Astrocyte (in vitro differentiated cells and primary cell): ENCODE measurements at regions not wholly inside any gene's neighbourhood (a gene's known extent, or its start where the extent isn't known, plus 50 kb on each side); places are given as distances from the start of the nearest gene placed in this dataset.

ENCODE experiments used
- DNase-seq: peaks from one replicate; pipeline ENCODE4 v3.0.0-alpha.2; 2010; ENCODE audit warnings: low read depth
- FAIRE-seq: peaks from 2 replicates; lab custom pipeline; 2011; peaks lifted over from hg19 to GRCh38; lab: Jason Lieb, UNC
- H2AFZ ChIP-seq: 2 replicates; pipeline ENCODE4 v1.6.0; 2012; ENCODE audit warnings: low read depth, low read length, inconsistent platforms
- H3K27ac ChIP-seq: 2 replicates; pipeline ENCODE4 v1.5.1; 2011; ENCODE audit warnings: low read depth, low read length, inconsistent platforms
- H3K27me3 ChIP-seq: 2 replicates; pipeline ENCODE4 v1.6.0; 2011; ENCODE audit warnings: low read length, inconsistent platforms; ENCODE audit not compliant: insufficient read depth
- H3K36me3 ChIP-seq: 2 replicates; pipeline ENCODE4 v1.5.1; 2011; ENCODE audit warnings: low read length, inconsistent platforms; ENCODE audit not compliant: insufficient read depth
- H3K4me1 ChIP-seq: 2 replicates; pipeline ENCODE4 v1.5.1; 2011; ENCODE audit warnings: low read length, inconsistent platforms; ENCODE audit not compliant: insufficient read depth
- H3K4me2 ChIP-seq: 2 replicates; pipeline ENCODE4 v1.6.0; 2012; ENCODE audit warnings: low read length, inconsistent platforms
- H3K4me3 ChIP-seq: 2 replicates; pipeline ENCODE4 v1.5.1; 2011; ENCODE audit warnings: low read depth, mild to moderate bottlenecking, low read length, inconsistent platforms; ENCODE audit not compliant: insufficient read depth
- H3K79me2 ChIP-seq: 2 replicates; pipeline ENCODE4 v1.6.0; 2012; ENCODE audit warnings: mild to moderate bottlenecking, low read length, inconsistent platforms; ENCODE audit not compliant: insufficient read depth
- H3K9ac ChIP-seq: 2 replicates; pipeline ENCODE4 v1.6.0; 2012; ENCODE audit warnings: mild to moderate bottlenecking, low read length, inconsistent platforms
- H3K9me3 ChIP-seq: 2 replicates; pipeline ENCODE4 v1.5.1; 2012; ENCODE audit warnings: low read depth, mild to moderate bottlenecking, low read length, inconsistent platforms; ENCODE audit not compliant: insufficient read depth
- H4K20me1 ChIP-seq: 2 replicates; pipeline ENCODE4 v1.6.0; 2012; ENCODE audit warnings: low read length, inconsistent platforms; ENCODE audit not compliant: insufficient read depth
- H3K27ac Mint-ChIP-seq: one replicate; pipeline ENCODE4 v1.8.0; 2021; ENCODE audit warnings: mild to moderate bottlenecking, mixed read lengths; ENCODE audit not compliant: unreplicated experiment
- H3K27me3 Mint-ChIP-seq: one replicate; pipeline ENCODE4 v1.8.0; 2021; ENCODE audit warnings: low read depth, mixed read lengths; ENCODE audit not compliant: unreplicated experiment
- H3K36me3 Mint-ChIP-seq: one replicate; pipeline ENCODE4 v1.8.0; 2021; ENCODE audit warnings: low read depth, mixed read lengths; ENCODE audit not compliant: unreplicated experiment
- H3K4me1 Mint-ChIP-seq: one replicate; pipeline ENCODE4 v1.8.0; 2021; ENCODE audit warnings: low read depth, mixed read lengths; ENCODE audit not compliant: unreplicated experiment
- H3K4me3 Mint-ChIP-seq: one replicate; pipeline ENCODE4 v1.8.0; 2021; ENCODE audit warnings: mild to moderate bottlenecking, moderate library complexity, mixed read lengths; ENCODE audit not compliant: unreplicated experiment
- H3K9me3 Mint-ChIP-seq: one replicate; pipeline ENCODE4 v1.8.0; 2021; ENCODE audit warnings: mild to moderate bottlenecking, mixed read lengths; ENCODE audit not compliant: unreplicated experiment
- EZH2 ChIP-seq: IDR thresholded peaks from 2 replicates; pipeline ENCODE4 v1.6.1; 2012; ENCODE audit warnings: mild to moderate bottlenecking, low read length, inconsistent platforms; ENCODE audit not compliant: insufficient read depth
- TF ChIP-seq, protein P1 (sequence below): IDR thresholded peaks from 2 replicates; pipeline ENCODE4 v1.5.1; 2011; ENCODE audit warnings: low read depth, mild to moderate bottlenecking, inconsistent platforms, low read length, moderate library complexity; ENCODE audit not compliant: insufficient read depth

DNA sequence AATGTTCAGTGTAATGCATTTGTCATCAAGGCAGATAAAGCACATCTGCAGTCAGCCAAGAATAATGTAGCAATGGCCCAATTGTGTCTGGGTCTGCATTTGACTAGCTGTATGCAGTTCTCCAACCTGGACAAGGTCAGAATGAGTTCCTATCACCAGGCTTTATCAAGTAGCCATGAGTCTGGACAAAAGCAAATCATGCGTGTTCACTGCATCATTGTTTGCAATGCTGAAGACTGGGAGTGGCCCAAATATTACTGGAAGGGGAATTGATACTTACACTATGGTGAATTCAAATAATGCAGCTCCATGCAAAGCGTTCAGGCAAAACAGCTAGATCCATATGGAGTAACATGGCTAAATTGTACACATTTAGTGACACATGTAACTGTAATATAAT lies 250.9 kb downstream of the TOX3 start:
- H2AFZ ChIP-seq: no peak overlapping the region
- no peak for DNase-seq
- H3K79me2 ChIP-seq: no peaks in the 10 kb centered on the region
- no peak overlapping the region for H3K9ac ChIP-seq
- TF ChIP-seq EZH2: no peak
- TF ChIP-seq, protein P1, sequence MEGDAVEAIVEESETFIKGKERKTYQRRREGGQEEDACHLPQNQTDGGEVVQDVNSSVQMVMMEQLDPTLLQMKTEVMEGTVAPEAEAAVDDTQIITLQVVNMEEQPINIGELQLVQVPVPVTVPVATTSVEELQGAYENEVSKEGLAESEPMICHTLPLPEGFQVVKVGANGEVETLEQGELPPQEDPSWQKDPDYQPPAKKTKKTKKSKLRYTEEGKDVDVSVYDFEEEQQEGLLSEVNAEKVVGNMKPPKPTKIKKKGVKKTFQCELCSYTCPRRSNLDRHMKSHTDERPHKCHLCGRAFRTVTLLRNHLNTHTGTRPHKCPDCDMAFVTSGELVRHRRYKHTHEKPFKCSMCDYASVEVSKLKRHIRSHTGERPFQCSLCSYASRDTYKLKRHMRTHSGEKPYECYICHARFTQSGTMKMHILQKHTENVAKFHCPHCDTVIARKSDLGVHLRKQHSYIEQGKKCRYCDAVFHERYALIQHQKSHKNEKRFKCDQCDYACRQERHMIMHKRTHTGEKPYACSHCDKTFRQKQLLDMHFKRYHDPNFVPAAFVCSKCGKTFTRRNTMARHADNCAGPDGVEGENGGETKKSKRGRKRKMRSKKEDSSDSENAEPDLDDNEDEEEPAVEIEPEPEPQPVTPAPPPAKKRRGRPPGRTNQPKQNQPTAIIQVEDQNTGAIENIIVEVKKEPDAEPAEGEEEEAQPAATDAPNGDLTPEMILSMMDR: no peak
- H3K4me2 ChIP-seq: no peak overlapping the region
- H3K27me3 Mint-ChIP-seq: peaks cover 3% of the 10 kb centered on the region
- no peaks in the 10 kb centered on the region for H3K4me1 Mint-ChIP-seq
- no peak overlapping the region for H3K4me3 ChIP-seq
- H3K9me3 ChIP-seq: no peaks in the 10 kb centered on the region
- no peaks in the 10 kb centered on the region for H3K4me1 ChIP-seq
- FAIRE-seq: no peak
- H3K36me3 Mint-ChIP-seq: no peaks in the 10 kb centered on the region
- no peak overlapping the region for H3K4me3 Mint-ChIP-seq
- H3K27me3 ChIP-seq: no peaks in the 10 kb centered on the region
- H3K27ac Mint-ChIP-seq: no peak overlapping the region
- no peaks in the 10 kb centered on the region for H3K36me3 ChIP-seq
- H3K27ac ChIP-seq: no peak overlapping the region
- H3K9me3 Mint-ChIP-seq: no peaks in the 10 kb centered on the region
- H4K20me1 ChIP-seq: no peaks in the 10 kb centered on the region

GRCh38 chr16:52294660-52295059 lies 252.3 kb downstream of the TOX3 start:
- H3K9me3 ChIP-seq: no peaks in the 10 kb centered on the region
- H3K27ac Mint-ChIP-seq: no peak overlapping the region
- DNase-seq (no peak), FAIRE-seq (no peak)
- H3K36me3 ChIP-seq: no peaks in the 10 kb centered on the region
- H2AFZ ChIP-seq: no peak overlapping the region
- no peak overlapping the region for H3K4me3 ChIP-seq
- H3K36me3 Mint-ChIP-seq: no peaks in the 10 kb centered on the region
- no peaks in the 10 kb centered on the region for H3K27me3 ChIP-seq
- TF ChIP-seq, protein P1: no peak
- TF ChIP-seq EZH2: no peak
- no peak overlapping the region for H3K27ac ChIP-seq
- no peaks in the 10 kb centered on the region for H3K79me2 ChIP-seq
- H4K20me1 ChIP-seq: no peaks in the 10 kb centered on the region
- H3K27me3 Mint-ChIP-seq: peaks cover 3% of the 10 kb centered on the region
- H3K4me1 ChIP-seq: no peaks in the 10 kb centered on the region
- H3K4me1 Mint-ChIP-seq: no peaks in the 10 kb centered on the region
- no peaks in the 10 kb centered on the region for H3K9me3 Mint-ChIP-seq
- H3K9ac ChIP-seq: no peak overlapping the region
- no peak overlapping the region for H3K4me3 Mint-ChIP-seq
- H3K4me2 ChIP-seq: no peak overlapping the region

GRCh38 chr16:52293204-52293603 lies 253.7 kb downstream of the TOX3 start:
- DNase-seq (no peak), FAIRE-seq (no peak)
- Histone ChIP-seq H3K4me1 (no peaks in the 10 kb centered on the region), H3K27ac (no peak overlapping the region), H4K20me1 (no peaks in the 10 kb centered on the region), H3K79me2 (no peaks in the 10 kb centered on the region), H3K9ac (no peak overlapping the region), H3K27me3 (no peaks in the 10 kb centered on the region), H3K4me3 (no peak overlapping the region), H3K36me3 (no peaks in the 10 kb centered on the region), H3K4me2 (no peak overlapping the region), H3K9me3 (no peaks in the 10 kb centered on the region), H2AFZ (no peak overlapping the region)
- H3K27me3 Mint-ChIP-seq: peaks cover 3% of the 10 kb centered on the region
- no peak overlapping the region for H3K27ac Mint-ChIP-seq
- no peak overlapping the region for H3K4me3 Mint-ChIP-seq
- no peaks in the 10 kb centered on the region for H3K4me1 Mint-ChIP-seq
- H3K9me3 Mint-ChIP-seq: no peaks in the 10 kb centered on the region
- H3K36me3 Mint-ChIP-seq: no peaks in the 10 kb centered on the region
- TF ChIP-seq EZH2: no peak
- TF ChIP-seq, protein P1: no peak
